Activated CD4-positive, alpha-beta T cell treated with anti-CD3 and anti-CD28 coated beads, Interleukin-2, Interleukin-4, amounts not matched to agents 100 ng/mL and 50 ng/mL, durations not matched to agents 16 hours and 8 hours (primary cell): ENCODE measurements at regions not wholly inside any gene's neighbourhood (a gene's known extent, or its start where the extent isn't known, plus 50 kb on each side); places are given as distances from the start of the nearest gene placed in this dataset.
"Not testable (repeated sequence)": the region's sequence is repeated elsewhere in the genome, so short reads cannot be mapped to it uniquely, and the experiment has no call there.

Source experiments
- DNase-seq: peaks from one replicate; pipeline ENCODE4 v3.0.0-alpha.2; 2020; ENCODE audit warnings: low spot score

DNA sequence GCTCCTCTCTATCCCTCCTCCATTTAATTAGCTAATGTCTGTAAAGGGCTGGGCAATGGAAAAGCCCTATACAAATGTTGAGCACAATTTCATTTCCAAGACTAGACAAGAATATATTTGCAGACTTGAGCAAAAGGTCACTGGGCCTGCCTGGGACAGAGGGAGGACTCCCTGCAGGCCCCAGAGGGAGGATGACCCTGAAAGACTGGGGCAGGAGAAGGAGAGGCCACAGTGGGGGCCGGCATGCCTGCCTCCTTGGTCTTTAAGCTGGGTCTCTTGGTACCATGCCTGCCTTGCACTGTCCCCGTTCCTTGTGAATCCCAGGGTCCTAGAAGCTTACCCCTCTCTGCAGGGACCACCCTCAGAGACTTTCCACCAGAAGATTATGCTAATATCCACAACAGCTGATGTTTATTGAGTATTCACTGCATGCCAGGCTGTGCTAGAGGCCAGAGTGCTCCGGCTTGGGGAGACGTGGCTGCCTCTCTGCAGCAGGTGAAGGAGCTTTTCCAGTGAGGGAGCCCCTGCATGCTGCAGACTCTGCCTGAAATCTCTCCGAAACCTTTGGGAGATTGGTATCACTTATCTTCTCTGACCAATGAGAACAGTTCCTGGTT, 72.7 kb upstream of the HSPA9 start:
- no peak for DNase-seq

DNA sequence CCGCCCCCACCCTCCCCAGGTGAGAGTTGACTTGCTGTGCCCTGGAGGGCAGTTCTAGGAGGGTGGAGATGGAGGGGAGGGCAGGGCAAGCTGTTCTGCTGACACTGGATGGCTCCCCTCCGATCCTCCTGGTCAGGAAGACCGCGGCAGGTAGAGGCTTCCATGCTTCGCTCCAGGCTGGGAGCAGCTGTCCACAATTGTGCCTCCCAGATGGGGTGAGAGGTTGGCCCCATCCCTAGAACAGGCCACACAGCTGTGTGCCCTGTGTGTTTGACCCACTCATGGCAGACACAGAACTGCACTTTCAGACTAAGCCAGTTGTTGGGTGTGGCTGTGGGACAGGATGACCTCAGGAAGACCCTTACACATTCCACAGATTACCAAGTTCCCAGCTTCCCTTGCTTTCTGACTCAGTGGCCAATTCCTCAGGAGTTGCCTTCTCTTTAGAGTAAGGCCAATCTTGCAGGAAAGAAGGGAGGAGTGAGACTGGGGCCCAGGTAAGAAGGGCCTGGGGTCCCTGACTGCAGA, 72.1 kb upstream of the HSPA9 start:
- no peak for DNase-seq

DNA sequence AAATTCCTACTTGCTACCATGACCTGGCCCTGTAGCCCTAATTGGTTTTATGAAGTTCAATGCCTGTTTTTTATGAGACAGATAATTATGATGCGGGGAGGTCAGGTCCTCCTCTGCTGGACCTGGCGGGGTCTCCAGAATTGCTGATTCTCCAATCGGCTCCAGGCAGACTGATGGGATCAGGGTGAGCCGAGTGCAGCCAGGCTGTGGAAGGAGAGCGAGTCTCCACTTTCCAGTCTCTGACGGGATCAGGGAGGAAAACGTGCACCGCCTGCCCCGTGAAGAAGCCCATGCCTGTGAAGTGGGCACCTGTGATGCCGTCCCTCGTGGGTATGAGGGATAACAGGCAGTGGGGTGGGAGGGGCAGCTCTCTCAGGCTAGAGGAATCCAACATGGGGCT, 71.5 kb upstream of the HSPA9 start:
- DNase-seq: no peak

DNA sequence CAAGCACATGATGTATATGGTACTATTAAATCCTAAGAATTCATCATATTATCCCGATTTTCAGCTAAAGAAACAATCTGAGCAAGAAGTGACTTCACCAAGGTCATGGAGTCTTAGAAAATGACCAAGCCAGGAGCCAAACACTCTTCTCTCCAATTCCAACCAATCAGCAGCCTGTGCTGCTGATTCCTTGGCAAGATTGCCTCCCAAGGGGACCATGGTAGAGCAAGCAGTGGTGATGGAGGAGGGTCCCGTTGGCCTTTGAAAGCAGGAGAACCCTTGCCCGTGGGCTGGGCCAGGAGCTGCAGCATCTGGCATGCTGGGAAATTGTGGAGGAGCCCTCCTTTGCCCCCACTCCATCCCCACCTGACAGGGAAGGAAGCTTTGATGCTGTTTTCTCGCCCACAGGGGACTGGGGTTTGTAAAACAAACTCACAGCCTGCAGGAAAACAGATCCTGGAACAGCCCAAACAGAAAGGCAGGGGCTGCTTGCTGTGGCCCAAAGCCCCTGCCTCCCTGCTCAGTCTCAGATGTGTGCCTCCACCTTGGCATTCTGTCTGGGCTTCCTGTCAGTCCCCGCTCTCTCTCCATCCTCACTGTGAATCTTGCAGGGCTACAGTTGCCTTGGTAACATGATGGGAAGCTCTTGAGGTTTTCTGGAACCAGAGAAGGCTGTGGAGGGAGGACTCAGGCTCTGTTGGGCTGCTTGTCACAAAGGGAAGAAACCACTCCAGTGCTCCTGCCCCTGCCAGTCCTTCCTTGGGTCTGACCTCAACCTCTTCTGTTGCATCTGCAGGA, 70.8 kb upstream of the HSPA9 start:
- no peak for DNase-seq

DNA sequence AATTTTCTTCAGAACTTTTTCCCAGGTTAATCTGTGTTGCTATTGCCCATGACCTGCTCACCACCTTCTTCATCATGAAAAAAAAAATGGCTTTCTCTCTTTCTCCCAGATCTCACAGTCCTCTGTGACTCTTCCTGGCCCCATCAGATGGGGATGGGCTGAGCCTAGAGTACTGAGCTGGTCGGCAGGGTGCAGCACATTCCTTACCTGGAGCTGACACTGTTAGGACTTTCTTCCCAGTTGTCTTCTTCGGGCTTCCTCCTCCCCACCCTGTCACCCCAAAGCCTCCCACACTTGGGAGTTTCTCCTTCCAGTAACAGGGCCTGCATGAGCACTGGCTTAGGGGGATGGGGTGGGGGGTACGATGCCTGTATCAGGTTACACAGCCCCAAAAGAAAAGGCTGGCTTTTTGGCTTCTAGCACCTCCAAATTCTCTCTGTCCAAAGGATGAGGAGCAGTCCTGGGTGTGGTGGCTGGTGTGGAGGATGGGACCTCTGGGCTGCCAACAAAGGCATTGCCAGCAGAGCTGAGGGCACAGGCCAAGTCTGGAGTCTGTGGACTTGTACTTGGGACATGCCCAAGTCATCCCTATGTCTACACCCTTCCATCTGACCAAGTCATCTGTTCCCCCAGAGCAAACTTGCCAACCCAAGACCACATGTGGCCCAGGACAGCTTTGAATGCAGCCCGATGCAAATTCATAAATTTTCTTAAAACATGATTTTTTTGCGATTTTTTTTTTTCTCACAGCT, 68.0 kb upstream of the HSPA9 start:
- no peak for DNase-seq

DNA sequence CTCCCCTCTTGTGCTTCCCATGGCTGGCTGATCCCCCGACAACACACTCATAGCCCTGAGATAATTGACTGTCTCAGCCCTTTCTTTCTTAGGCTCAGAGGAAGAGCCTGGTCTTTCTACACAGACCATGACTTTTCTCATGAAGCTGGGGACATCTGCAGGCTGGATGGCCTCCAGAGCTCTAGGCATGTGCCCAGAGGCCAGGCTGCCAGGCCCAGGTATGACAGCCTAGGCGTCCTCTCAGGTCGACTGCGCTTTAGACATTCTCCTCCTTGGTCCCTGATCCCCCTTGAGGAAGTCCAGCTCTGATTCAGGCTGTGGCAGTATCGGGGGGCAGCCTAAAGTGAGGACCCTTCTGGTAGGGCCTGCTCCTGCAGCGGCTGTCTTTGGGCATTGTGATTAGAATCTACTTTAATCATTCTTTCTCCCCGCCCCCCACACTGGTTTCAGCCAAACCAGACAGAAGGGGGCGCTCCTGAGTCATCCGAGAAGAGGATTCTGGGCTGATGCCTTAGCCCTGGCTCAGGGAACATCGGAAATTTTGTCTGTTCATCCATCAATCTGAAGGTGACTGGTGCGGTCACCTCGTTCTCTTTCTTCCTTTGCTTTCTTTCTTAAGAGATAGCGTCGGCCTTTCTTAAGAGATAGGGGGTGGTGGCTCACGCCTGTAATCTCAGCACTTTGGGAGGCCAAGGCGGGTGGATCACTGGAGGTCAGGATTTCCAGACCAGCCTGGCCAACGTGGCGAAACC, 66.5 kb upstream of the HSPA9 start:
- peak; percentile 77 for DNase-seq

DNA sequence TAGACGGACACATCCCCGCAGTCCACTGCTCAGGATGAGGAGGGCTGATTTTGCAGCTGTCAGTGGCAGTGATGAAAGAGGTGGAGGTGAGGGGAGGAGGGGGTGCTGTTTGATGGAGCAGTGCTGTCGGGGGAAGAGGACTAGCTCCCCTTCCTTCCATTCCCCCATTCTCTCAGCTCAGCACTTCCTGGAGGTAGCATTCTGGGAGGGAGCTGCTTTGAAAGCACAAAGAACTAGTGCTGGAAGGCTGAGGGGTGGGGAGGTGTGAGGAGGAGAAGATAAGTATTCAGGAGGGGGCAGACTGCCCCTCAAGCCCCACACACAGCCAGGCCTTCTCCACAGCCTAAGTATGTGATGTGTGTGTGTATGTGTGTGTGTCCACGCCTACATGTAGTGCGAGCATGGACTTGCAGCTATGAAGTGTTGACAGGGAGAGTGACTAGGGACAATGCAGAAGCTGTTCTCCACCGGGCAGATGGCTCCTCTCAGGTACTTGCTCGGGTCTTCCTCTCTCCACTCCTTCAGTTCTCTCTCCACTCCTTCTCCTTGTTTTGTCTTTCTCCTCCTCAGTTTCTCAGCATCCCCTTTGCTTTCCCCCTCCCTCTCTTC, 65.5 kb upstream of the HSPA9 start:
- DNase-seq: no peak

DNA sequence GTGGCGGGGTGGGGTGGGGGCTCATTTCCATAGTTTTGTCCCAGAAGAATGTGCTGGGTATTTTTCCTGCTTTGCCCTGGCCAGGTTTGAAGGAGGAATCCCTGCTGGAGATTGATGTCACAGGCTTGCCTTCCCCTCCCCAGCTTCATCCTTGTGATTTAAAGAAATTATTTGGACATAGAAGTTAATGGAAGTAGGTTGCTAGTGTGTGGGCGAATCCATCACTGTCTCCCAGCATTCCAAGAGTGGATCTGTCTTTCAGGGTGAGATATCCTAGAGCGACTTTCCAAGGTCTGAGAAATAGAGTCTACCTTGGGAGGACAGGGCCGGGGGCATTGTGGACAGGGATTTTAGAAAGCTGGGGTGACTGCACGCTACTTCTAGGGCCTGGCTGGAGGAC, 64.9 kb upstream of the HSPA9 start:
- no peak for DNase-seq

DNA sequence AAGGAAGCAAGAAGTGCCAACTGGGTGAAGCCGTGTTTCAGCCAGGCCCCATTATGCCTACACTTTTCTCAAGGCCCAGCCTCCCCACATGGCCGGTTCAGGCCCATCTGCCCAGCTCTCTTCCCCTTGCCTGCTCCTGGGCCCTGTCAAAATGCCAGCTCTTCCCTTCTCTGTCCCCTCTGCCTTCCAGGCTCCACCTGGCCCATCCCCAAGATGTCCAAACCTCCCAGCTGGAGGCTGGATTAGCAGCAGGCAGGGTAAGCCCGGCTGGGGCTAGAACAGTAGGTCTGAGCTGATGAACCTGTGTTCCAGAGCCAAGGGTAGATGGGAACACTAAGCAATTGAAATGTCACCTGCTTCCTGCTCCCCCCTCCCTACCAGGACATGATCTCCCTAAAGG, 64.1 kb upstream of the HSPA9 start:
- no peak for DNase-seq

DNA sequence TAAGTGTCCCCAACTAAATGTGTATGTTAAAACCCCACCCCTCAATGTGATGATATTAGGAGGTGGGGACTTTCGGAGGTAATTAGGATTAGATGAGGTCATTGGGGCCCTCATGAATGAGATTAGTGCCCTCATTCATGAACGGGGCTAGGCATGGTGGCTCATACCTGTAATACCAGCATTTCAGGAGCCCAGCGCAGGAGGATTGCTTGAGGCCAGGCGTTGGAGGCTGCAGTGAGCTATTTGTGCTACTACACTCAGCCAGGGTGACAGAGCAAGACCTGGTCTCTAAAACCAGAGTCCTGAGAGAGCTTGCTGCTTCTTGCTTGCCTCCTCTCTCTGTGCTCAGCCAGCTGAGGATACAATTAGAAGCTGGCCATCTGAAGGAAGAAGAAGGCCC, 62.1 kb upstream of the HSPA9 start:
- DNase-seq: no peak

DNA sequence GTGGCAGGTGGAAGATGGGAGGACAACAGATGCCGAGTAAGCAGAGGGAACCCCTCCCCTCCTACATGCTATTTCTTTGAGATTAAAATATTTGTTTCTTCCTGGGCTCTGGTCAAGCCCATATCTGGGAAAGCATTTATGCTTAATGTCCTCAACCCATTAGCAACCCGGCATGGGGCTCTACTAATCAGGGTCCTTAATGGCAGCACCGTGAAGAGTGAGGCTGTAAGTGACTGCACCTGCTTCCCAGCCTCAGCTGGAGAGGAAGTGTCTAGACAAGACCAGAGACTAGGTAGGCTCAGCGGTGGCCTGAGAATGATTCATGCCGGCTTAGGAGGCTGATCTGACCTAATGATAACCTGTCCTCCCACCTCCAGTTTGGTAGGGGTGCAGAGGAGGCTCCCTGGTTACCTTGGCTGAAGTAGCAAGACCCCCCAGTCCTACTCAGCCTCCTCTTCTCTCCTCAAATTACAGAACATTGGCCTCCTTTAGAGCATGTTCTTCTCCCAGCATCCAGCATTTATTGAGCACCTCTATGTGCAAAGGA, 61.3 kb upstream of the HSPA9 start:
- no peak for DNase-seq

DNA sequence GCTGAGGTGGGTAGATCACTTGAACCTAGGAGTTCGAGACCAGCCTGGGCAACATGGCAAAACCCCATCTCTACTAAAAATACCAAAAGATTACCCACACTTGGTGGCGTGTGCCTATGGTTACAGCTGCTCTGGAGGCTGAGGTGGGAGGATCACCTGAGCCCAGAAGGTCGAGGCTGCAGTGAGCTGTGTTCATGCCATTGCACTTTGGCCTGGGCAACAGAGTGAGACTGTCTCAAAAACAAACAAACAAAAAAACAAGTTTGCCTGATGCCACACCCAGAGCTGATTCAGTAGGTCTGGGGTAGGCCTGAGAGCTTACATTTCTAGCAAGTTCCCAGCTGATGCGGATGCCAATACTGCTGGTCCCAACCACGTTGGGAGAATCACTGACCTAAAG, 60.5 kb upstream of the HSPA9 start:
- no peak for DNase-seq

DNA sequence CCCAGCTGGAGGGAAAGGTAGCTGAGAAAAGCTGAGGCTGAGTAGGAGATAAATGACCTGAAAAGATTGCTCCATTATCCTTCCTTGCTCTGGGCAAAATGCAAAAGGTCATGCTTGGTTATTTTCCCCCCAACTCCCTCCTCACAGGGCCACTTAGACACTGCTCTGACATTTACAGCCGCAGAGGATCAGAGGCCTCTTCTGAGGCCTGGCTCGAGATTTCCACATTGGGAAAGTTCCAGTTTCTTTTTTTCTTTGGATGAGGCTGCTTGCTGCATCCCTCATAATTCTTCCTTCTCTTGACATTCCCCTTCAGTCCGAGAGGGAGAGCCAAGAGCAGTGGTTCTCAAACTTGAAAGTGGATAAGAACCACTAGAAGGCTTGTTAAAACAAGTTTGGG, 60.1 kb upstream of the HSPA9 start:
- no peak for DNase-seq

DNA sequence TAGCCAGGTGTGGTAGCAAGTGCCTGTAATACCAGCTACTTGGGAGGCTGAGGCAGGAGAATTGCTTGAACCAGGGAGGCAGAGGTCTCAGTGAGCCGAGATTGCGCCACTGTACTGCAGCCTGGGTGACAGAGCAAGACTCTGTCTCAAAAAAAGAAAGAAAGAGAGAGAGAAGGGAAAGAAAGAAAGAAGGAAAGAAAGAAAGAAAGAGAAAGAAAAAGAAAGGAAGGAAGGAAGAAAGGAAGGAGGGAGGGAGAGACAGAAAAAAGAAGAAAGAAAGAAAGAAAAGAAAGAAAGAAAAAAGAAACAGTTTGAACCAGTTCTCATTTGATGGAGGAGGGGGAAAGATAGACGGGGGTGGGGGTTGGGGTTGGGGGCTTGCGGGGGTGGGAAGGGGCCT, 59.6 kb upstream of the HSPA9 start:
- DNase-seq: not testable (repeated sequence)

DNA sequence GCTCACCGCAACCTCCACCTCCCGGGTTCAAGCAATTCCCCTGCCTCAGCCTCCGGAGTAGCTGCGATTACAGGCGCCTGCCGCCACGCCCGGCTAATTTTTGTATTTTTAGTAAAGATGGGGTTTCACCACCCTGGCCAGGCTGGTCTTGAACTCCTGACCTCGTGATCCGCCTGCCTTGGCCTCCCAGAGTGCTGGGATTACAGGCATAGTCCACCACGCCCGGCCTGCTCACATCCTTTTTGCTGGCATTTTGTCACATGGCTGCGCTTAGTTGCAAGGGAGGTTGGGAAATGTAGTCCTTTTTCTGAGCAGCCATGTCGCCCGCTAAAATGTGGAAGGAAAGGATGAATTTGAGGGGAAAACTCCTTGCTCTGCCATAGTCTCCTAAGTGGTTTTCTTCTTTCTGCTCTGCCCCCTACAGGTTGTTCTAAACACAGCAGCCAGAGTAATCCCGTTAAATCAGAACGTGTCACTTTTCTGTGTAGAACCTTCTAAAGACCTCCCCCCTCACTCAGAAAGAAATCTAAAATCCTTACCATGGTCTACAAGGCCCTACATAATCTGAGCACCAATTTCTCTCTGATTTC, 57.8 kb upstream of the HSPA9 start:
- peak; percentile 33 for DNase-seq

DNA sequence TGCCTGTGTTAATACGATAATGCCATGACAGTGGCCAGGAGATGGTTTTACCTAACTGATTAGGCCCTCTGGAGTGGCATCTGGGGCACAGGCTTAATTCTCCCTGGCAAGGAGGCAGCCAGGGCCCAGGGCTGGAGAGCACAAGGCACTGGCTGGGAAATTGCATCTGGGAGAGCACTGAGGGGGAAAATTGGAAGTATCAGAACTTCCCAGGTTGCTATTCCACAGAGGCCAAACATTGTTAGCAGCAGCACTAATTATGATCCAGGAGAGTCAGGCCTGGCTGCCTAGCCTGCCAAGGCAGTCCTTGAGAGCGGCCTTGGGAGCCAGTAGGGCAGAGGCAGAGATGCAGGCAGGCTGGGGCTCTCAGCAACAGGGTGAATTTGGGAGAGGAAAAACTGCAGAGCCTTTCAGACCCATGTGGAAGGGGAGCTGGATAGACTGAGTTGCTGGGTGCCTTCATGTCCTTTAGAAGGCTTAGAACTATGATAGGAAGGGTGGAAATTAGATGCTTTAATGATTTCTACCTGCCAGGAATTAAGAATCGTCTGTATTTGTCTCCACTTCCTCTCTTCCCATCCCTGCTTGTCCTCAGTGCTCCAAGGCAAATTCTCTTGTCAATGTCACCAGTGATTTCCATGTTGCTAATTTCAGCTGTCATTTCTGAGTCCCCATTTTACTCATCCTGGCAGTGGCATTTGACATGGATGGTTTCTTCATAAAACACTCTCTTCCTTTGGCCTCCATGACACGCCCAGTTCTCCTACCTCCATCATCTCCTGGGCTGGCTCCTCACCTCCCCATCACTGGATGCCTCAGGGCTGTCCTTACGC, 56.1 kb upstream of the HSPA9 start:
- no peak for DNase-seq

DNA sequence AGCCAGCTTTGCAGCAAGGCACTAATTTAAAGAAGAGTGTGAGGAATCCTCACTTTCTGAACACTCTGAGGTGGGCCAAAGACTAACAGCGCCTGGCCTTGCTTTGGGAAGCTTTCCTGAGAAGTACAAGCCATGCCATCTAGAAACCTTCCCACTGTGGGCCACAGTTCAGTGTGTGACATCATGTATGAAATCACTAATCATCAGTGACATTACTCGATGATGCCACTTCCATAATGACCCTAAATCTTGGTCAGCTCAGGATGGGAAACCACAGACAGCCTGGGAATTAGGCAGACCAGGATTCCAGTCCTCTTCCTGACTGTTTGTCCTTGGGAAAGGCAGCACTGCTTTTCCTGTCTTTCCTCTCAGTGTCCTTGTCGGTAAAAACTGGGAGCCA, 54.2 kb upstream of the HSPA9 start:
- no peak for DNase-seq

DNA sequence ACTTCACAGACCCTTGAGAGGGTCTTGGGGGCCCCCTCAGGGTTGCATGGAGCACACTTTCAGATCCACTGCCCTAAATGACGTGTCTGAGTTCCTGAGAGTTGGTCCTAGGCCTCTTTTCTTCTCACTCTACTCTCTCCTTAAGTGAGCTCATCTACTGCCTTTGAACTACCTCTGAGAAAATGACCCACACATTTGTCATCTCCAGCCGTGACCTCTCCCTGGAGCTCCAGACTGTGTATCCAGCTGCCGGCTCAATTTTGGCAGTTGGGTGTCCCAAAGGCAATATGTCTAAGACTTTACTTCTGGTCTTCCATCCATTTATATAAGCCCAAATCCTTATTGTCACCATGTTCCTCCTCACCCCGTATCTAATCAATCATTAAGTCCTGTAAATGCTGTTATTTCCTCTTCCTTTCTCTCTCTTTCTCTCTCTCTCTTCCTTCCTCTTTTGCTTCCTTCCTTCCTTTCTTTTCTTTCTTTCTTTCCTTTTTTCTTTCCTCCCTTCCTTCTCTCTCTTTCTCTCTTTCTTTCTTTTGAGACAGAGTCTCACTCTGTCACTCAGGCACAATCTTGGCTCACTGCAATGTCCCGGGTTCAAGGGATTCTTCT, 51.2 kb upstream of the HSPA9 start:
- no peak for DNase-seq

DNA sequence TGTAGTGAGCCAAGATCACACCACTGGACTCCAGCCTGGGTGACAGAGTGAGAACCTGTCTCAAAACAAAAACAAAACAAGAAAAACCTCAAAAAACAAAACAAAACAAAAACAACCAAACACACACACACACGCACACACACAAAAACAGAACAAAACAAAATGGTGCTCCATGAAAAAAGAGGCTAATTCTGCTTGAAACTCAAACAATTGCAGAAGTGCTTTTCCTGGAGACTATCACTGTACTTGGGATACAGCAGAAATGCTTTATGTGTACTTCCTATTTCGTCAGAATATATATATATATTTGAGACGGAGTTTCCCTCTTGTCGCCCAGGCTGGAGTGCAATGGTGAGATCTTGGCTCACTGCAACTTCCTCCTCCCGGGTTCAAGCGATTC, 49.9 kb upstream of the HSPA9 start:
- no peak for DNase-seq
